ENCODE measurements at regions not wholly inside any gene's neighbourhood (a gene's known extent, or its start where the extent isn't known, plus 50 kb on each side); places are given as distances from the start of the nearest gene placed in this dataset.

DNA sequence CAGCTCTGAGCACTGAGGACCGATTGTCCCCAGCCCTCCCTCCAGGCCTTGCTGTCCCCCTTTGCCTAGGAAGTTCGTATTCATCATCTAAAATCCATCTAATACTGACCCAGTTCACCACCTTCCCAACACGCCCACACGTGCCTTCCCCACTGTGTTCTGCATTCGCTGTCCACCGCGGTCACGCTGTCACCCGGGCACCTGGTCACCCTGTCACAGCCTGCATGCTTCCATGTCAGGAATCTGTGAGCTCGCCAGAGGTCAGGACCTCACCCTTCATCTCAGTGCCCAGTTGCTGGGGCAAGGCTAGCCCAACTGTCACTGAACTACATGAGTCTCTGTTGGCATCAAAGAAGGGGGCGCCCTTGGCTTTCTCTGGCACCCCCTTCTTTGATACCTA is 82.9 kb upstream of the RUFY1 start:
- no peaks in the 10 kb centered on the region for H4K20me1 ChIP-seq (replicated peaks; ENCODE audit: control insufficient read depth, insufficient read depth, low read length)
- no peak for FAIRE-seq
- no TSS peak for BruUV-seq (replicated peaks)
- H3K9me3 ChIP-seq (replicated peaks; ENCODE audit: control insufficient read depth, insufficient read depth, low read depth, low read length) = no peaks in the 10 kb centered on the region
- peaks cover 10 to 43% of the 10 kb centered on the region in 2 experiments; a peak in 4 of 5 replicates for H3K27me3 ChIP-seq (ENCODE audit: control insufficient read depth in 2 of 2, insufficient read depth in 2 of 2, low read length in 2 of 2)
- H3K9ac ChIP-seq (ENCODE audit: insufficient read depth in 1 of 2, low read depth in 2 of 2, low read length in 2 of 2) = no peak overlapping the region
- TF ChIP-seq, protein P1, sequence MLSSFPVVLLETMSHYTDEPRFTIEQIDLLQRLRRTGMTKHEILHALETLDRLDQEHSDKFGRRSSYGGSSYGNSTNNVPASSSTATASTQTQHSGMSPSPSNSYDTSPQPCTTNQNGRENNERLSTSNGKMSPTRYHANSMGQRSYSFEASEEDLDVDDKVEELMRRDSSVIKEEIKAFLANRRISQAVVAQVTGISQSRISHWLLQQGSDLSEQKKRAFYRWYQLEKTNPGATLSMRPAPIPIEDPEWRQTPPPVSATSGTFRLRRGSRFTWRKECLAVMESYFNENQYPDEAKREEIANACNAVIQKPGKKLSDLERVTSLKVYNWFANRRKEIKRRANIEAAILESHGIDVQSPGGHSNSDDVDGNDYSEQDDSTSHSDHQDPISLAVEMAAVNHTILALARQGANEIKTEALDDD (IDR thresholded peaks at IDR 0.05) = no peak
- DNase-seq (ENCODE audit: extremely low read depth in 1 of 4, low spot score in 3 of 4) = no peak
- H2AFZ ChIP-seq (ENCODE audit: low read depth, low read length) = no peak overlapping the region
- no peaks in the 10 kb centered on the region for H3K79me2 ChIP-seq (ENCODE audit: control insufficient read depth, insufficient read depth, low read length)
- ChIA-PET CTCF (ENCODE audit: low intra/inter-chr PET ratio) (no interaction called here), POLR2A (no interaction called here)
- 0 out of 5 replicates have a peak, but pooled peaks cover 0 to 4% of the 10 kb centered on the region in 2 experiments for H3K4me1 ChIP-seq (replicated peaks in 1 of 2; ENCODE audit: control insufficient read depth in 2 of 2, insufficient read depth in 2 of 2, low read length in 2 of 2)
- H3K9me1 ChIP-seq (ENCODE audit: control insufficient read depth, insufficient read depth, low read length) = no peaks in the 10 kb centered on the region
- ATAC-seq = no peak
- no peak overlapping the region for H3K4me3 ChIP-seq
- WGBS (ENCODE audit: insufficient coverage, low coverage, missing lambda C conversion rate) = 4% methylated on average over 11 of the region's 11 CpGs
- in situ Hi-C loops (cut with MboI) (no loop called here), intact Hi-C loops (cut with micrococcal nuclease) (no loop called here)
- H3K4me2 ChIP-seq (ENCODE audit: insufficient read depth, low read length) = no peak overlapping the region
- no peaks in the 10 kb centered on the region for H3K36me3 ChIP-seq (ENCODE audit: control insufficient read depth, insufficient read depth, low read length)
- H3K27ac ChIP-seq (ENCODE audit: extremely low read depth, low read depth, low read length) = no peak overlapping the region

GRCh38 chr5:179464631-179465030 is 85.7 kb upstream of the RUFY1 start:
- Histone ChIP-seq H3K9me1 (ENCODE audit: control insufficient read depth, insufficient read depth, low read length) (no peaks in the 10 kb centered on the region), H3K27me3 (ENCODE audit: control insufficient read depth in 2 of 2, insufficient read depth in 2 of 2, low read length in 2 of 2) (peaks cover 10 to 49% of the 10 kb centered on the region in 2 experiments; a peak in 4 of 5 replicates), H4K20me1 (replicated peaks; ENCODE audit: control insufficient read depth, insufficient read depth, low read length) (no peaks in the 10 kb centered on the region), H3K9me3 (replicated peaks; ENCODE audit: control insufficient read depth, insufficient read depth, low read depth, low read length) (no peaks in the 10 kb centered on the region), H3K9ac (ENCODE audit: insufficient read depth in 1 of 2, low read depth in 2 of 2, low read length in 2 of 2) (no peak overlapping the region), H3K4me2 (ENCODE audit: insufficient read depth, low read length) (no peak overlapping the region), H3K36me3 (ENCODE audit: control insufficient read depth, insufficient read depth, low read length) (no peaks in the 10 kb centered on the region), H3K27ac (ENCODE audit: extremely low read depth, low read depth, low read length) (no peak overlapping the region), H3K79me2 (ENCODE audit: control insufficient read depth, insufficient read depth, low read length) (no peaks in the 10 kb centered on the region), H2AFZ (ENCODE audit: low read depth, low read length) (no peak overlapping the region), H3K4me1 (replicated peaks in 1 of 2; ENCODE audit: control insufficient read depth in 2 of 2, insufficient read depth in 2 of 2, low read length in 2 of 2) (no peaks in the 10 kb centered on the region), H3K4me3 (no peak overlapping the region)
- FAIRE-seq = no peak
- no peak for DNase-seq (ENCODE audit: extremely low read depth in 1 of 4, low spot score in 3 of 4)
- ChIA-PET CTCF (ENCODE audit: low intra/inter-chr PET ratio) (no interaction called here), POLR2A (no interaction called here)
- in situ Hi-C loops (cut with MboI) (no loop called here), intact Hi-C loops (cut with micrococcal nuclease) (no loop called here)
- ATAC-seq = no peak
- WGBS (ENCODE audit: insufficient coverage, low coverage, missing lambda C conversion rate) = 0% methylated on average over 8 of the region's 10 CpGs
- no TSS peak for BruUV-seq (replicated peaks)
- no peak for TF ChIP-seq POLR2AphosphoS5 (IDR thresholded peaks at IDR 0.05; ENCODE audit: control insufficient read depth, insufficient read depth, low read depth, low read length)
- TF ChIP-seq SREBF1 (IDR thresholded peaks at IDR 0.05; ENCODE audit: borderline replicate concordance, low read depth, low read length) = no peak
- no peak for TF ChIP-seq ATF7 (IDR thresholded peaks at IDR 0.05)
- no peak for TF ChIP-seq BCL6 (CRISPR knock-in tag; IDR thresholded peaks at IDR 0.05)
- TF ChIP-seq ETV6 (IDR thresholded peaks at IDR 0.05; ENCODE audit: borderline replicate concordance in 1 of 2, low read depth in 2 of 2, low read length in 1 of 2) = no peak
- TF ChIP-seq ETV6 (CRISPR knock-in tag; IDR thresholded peaks at IDR 0.05; ENCODE audit: borderline replicate concordance) = no peak
- TF ChIP-seq MEF2D (tag; conservative IDR thresholded peaks at IDR 0.05; ENCODE audit: low read depth) = no peak
- TF ChIP-seq KLF1 (tag; IDR thresholded peaks at IDR 0.05) = no peak
- no peak for TF ChIP-seq CEBPB (tag; IDR thresholded peaks at IDR 0.05)
- TF ChIP-seq RFX5 (IDR thresholded peaks at IDR 0.05; ENCODE audit: low read depth, low read length) = no peak
- TF ChIP-seq PHF21A (IDR thresholded peaks at IDR 0.05; ENCODE audit: borderline replicate concordance, low read depth) = no peak
- no peak for TF ChIP-seq CBX2 (IDR thresholded peaks at IDR 0.05; ENCODE audit: insufficient read depth, low read length, poor library complexity, severe bottlenecking)
- TF ChIP-seq, protein P2, sequence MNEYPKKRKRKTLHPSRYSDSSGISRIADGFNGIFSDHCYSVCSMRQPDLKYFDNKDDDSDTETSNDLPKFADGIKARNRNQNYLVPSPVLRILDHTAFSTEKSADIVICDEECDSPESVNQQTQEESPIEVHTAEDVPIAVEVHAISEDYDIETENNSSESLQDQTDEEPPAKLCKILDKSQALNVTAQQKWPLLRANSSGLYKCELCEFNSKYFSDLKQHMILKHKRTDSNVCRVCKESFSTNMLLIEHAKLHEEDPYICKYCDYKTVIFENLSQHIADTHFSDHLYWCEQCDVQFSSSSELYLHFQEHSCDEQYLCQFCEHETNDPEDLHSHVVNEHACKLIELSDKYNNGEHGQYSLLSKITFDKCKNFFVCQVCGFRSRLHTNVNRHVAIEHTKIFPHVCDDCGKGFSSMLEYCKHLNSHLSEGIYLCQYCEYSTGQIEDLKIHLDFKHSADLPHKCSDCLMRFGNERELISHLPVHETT (CRISPR knock-in tag; conservative IDR thresholded peaks at IDR 0.05 in 1 of 2, IDR thresholded peaks at IDR 0.05 in 1 of 2) = no peak
- TF ChIP-seq MAFG (tag; conservative IDR thresholded peaks at IDR 0.05) = no peak

Data from K562 (cell line).